Peyer's patch (tissue), 4 donors: ENCODE measurements at regions not wholly inside any gene's neighbourhood (a gene's known extent, or its start where the extent isn't known, plus 50 kb on each side); places are given as distances from the start of the nearest gene placed in this dataset.

Experiments
- POLR2A ChIP-seq, 2 donors: fragments of 450-650 bp; IDR thresholded peaks; one replicate each; pipeline ENCODE4 v1.5.1; 2017; ENCODE audit warnings: antibody characterized with exemption in 2 of 2, mild to moderate bottlenecking in 2 of 2, moderate library complexity in 2 of 2
- TF ChIP-seq, protein P1 (sequence below), 6 experiments: fragments of 450-650 bp in 4 of 6; fragments of 200-600 bp in 2 of 6; sonication (generic) in 1 of 6; IDR thresholded peaks; one replicate each; pipeline ENCODE4 v1.5.1; 2017 to 2019; ENCODE audit warnings: antibody characterized with exemption in 6 of 6, mild to moderate bottlenecking in 3 of 6, moderate library complexity in 1 of 6

DNA sequence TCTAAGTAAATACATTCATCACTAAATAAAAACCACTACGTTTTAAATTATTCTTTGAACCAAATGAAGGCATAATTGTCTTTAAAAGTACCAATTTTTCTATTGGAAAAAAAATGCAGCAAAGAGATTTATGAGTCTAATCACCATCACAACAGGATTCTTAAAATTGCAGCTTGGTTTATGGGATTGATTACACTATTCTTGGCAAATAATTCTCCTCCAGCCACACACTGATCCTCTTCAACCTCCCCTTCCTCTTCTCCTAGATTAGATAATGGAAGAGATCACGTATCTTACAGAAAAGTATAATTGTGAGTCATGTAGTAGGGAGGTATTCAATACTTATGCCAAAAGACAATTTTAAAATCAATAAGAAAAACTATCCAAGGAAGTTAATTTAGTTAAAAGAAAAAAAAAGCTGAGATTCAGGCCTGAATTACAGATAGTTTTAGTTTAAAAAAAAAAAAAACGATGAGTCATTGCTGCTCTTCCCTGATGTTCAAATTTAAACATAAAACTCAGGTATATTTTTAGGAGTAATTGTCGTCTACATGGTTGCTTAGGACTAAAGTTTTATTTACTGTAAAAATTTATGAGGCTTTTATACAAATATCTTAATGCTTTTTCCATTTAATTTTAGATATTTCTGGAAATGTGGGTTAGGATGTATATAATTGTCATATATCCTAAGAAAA lies 133.7 kb upstream of the CDK1 start:
- TF ChIP-seq, protein P1, sequence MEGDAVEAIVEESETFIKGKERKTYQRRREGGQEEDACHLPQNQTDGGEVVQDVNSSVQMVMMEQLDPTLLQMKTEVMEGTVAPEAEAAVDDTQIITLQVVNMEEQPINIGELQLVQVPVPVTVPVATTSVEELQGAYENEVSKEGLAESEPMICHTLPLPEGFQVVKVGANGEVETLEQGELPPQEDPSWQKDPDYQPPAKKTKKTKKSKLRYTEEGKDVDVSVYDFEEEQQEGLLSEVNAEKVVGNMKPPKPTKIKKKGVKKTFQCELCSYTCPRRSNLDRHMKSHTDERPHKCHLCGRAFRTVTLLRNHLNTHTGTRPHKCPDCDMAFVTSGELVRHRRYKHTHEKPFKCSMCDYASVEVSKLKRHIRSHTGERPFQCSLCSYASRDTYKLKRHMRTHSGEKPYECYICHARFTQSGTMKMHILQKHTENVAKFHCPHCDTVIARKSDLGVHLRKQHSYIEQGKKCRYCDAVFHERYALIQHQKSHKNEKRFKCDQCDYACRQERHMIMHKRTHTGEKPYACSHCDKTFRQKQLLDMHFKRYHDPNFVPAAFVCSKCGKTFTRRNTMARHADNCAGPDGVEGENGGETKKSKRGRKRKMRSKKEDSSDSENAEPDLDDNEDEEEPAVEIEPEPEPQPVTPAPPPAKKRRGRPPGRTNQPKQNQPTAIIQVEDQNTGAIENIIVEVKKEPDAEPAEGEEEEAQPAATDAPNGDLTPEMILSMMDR (IDR thresholded peaks at IDR 0.05), result no peak
- no peak for TF ChIP-seq POLR2A (IDR thresholded peaks at IDR 0.05)
